Adrenal gland (tissue), 9 donors: ENCODE measurements at regions not wholly inside any gene's neighbourhood (a gene's known extent, or its start where the extent isn't known, plus 50 kb on each side); places are given as distances from the start of the nearest gene placed in this dataset.
"Not testable (repeated sequence)": the region's sequence is repeated elsewhere in the genome, so short reads cannot be mapped to it uniquely, and the experiment has no call there.

Experiments
- DNase-seq, 7 donors: peaks; one replicate each; pipeline ENCODE4 v3.0.0-alpha.2; 2019 to 2020
- H3K27ac ChIP-seq, 5 donors: fragments of 200-600 bp; sonication (generic) in 4 of 5; 1 replicate in 3 of 5; 2 replicates in 2 of 5; pipeline versions ENCODE4 v1.5.1 to v1.8.0; 2016 to 2020; ENCODE audit warnings: mild to moderate bottlenecking in 1 of 5
- H3K27me3 ChIP-seq: fragments of 200-600 bp; 2 replicates; pipeline ENCODE4 v1.8.0; 2021
- H3K36me3 ChIP-seq, 2 donors: fragments of 200-600 bp; replicated peaks in 1 of 2; 1 replicate in 1 of 2; 2 replicates in 1 of 2; pipeline versions ENCODE4 v1.5.1 to v1.8.0; 2018 to 2022
- H3K4me1 ChIP-seq, 2 donors: fragments of 200-600 bp; replicated peaks in 1 of 2; 1 replicate in 1 of 2; 2 replicates in 1 of 2; pipeline versions ENCODE4 v1.5.1 to v1.8.0; 2018 to 2021
- H3K4me3 ChIP-seq, 4 donors: fragments of 200-600 bp; sonication (generic) in 3 of 4; one replicate each; pipeline ENCODE4 v1.5.1; 2016 to 2018
- H3K9me3 ChIP-seq, 3 donors: fragments of 200-600 bp; sonication (generic) in 1 of 3; replicated peaks in 1 of 3; 1 replicate in 2 of 3; 2 replicates in 1 of 3; pipeline versions ENCODE4 v1.5.1 to v1.8.0; 2016 to 2021
- POLR2A ChIP-seq, 2 donors: fragments of 450-650 bp; IDR thresholded peaks; one replicate each; pipeline ENCODE4 v1.6.1; 2017; ENCODE audit warnings: antibody characterized with exemption in 2 of 2, mild to moderate bottlenecking in 2 of 2, moderate library complexity in 1 of 2
- WGBS, 4 donors: extraction: QIAGEN DNeasy Blood & Tissue Kit in 2 of 4; methylation state at CpG; one replicate each; pipeline versions ENCODE4 v1.1.5 to v1.1.7; 2013 to 2017; 5-methylcytosine and 5-hydroxymethylcytosine counted together
- intact Hi-C, 2 donors: fragments of 100-400 bp; cut with DNase I; formaldehyde crosslinking; loops; one replicate each; pipeline versions ENCODE4 v1.14.1 to v1.15.0; 2022 to 2023
- TF ChIP-seq, protein P1 (sequence below), 6 experiments: fragments of 450-650 bp in 4 of 6; fragments of 200-600 bp in 2 of 6; sonication (generic) in 1 of 6; IDR thresholded peaks; 1 replicate in 5 of 6; 2 replicates in 1 of 6; pipeline versions ENCODE4 v1.5.1 to v1.8.0; 2016 to 2021; ENCODE audit warnings: antibody characterized with exemption in 6 of 6, mild to moderate bottlenecking in 2 of 6, moderate library complexity in 1 of 6
- donor health status: healthy with polysubstance abuse.
- donor health status: Bipolar disorder and iron deficiency.
- donor health status: DM: yes; HTN: yes; CAD: no.
- donor health status: DM: no; HTN: no; CAD: no.
- donor health status: DM: no; HTN: no; CAD: no.

DNA sequence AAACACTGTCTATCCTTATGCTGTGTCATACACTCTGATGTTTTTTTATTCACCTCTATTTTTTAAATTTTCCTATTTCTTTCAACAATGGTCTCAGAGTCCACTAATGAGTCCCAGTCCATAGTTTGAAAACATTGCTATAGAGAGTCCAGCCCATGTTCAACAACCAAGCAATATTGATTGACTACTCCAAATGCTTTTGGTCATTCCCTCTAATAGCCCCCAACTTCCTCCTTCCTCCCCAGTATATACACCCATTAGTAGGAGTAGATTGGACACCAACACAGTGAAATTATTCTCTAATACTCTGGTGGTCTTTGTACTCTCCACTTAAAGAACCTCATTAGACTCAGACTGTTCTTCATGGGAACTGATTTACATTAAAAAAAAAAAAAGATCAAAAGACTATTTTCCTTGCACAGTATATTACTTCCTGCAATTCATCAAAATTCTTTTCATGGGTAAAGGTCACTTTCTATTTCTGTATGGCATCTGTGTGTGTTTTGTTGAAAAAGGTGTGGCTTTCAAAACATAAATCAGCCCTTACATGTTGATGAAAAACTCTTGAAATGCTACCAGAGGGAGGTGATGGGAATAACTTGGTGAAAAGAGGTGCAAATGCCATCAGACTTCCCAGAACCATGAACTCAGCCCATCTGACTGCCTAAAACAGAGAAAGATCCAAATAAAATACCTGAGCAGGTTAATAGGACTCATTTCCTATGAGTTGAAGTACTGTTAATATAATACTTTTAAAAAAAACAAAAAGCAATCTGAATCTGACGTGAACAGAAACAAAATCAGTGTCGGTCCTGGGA lies 250.3 kb upstream of the KLF3 start:
- H3K9me3 ChIP-seq: no peaks in the 10 kb centered on the region
- intact Hi-C loops: no loop called here
- 82 to 93% (median 85%) methylated on average over 2 of the region's 2 CpGs for WGBS, 4 donors
- no peak for DNase-seq
- H3K4me1 ChIP-seq: no peaks in the 10 kb centered on the region
- H3K4me3 ChIP-seq: no peak overlapping the region
- H3K27ac ChIP-seq: no peak overlapping the region
- TF ChIP-seq POLR2A (IDR thresholded peaks at IDR 0.05): no peak
- TF ChIP-seq, protein P1, sequence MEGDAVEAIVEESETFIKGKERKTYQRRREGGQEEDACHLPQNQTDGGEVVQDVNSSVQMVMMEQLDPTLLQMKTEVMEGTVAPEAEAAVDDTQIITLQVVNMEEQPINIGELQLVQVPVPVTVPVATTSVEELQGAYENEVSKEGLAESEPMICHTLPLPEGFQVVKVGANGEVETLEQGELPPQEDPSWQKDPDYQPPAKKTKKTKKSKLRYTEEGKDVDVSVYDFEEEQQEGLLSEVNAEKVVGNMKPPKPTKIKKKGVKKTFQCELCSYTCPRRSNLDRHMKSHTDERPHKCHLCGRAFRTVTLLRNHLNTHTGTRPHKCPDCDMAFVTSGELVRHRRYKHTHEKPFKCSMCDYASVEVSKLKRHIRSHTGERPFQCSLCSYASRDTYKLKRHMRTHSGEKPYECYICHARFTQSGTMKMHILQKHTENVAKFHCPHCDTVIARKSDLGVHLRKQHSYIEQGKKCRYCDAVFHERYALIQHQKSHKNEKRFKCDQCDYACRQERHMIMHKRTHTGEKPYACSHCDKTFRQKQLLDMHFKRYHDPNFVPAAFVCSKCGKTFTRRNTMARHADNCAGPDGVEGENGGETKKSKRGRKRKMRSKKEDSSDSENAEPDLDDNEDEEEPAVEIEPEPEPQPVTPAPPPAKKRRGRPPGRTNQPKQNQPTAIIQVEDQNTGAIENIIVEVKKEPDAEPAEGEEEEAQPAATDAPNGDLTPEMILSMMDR (IDR thresholded peaks at IDR 0.05): no peak
- H3K27me3 ChIP-seq: no peaks in the 10 kb centered on the region
- no peaks in the 10 kb centered on the region for H3K36me3 ChIP-seq

DNA sequence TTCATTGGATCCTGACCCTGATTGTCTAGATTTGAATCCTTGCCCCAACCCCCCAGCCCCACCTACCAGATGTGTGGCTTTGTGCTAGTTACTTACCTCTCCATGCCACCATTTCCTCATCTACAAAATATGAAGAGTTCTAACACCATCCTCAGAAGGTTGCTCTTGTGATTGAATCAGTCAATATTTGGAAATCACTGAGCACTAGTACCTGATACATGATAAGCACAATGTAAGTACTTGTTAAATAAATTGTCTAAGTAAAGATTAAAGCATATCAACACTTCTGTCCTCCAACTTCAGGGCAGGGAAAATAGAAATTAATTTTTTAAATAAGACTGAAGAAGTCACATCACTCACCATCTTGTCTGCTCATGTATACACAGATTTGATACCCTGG lies 249.6 kb upstream of the KLF3 start:
- no peaks in the 10 kb centered on the region for H3K36me3 ChIP-seq
- H3K9me3 ChIP-seq: no peaks in the 10 kb centered on the region
- intact Hi-C loops: no loop called here
- no peak overlapping the region for H3K27ac ChIP-seq
- no peak overlapping the region for H3K4me3 ChIP-seq
- no peaks in the 10 kb centered on the region for H3K4me1 ChIP-seq
- DNase-seq: no peak
- TF ChIP-seq, protein P1 (IDR thresholded peaks at IDR 0.05): no peak
- TF ChIP-seq POLR2A (IDR thresholded peaks at IDR 0.05): no peak
- H3K27me3 ChIP-seq: no peaks in the 10 kb centered on the region

DNA sequence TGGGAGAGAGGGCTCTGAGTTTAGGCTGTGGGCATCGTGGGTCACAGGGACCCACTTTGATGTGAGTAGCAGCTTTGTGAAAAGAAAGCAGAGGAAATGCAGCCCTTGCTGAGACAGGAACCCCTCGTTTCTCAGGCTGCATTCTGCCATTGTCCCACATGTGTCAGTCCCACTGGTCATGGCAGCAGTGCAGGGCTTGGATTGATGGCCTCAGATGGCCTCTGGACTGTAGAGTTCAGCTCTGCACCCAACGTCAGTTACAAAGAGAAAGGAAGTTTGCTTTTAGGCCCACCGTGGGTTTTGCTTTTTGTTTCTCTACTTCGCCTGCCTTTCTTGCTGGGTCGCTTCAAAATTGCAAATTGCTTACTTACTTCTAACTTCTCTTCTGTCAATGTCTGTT lies 248.3 kb upstream of the KLF3 start:
- WGBS, 4 donors: 76 to 89% (median 79%) methylated on average over 6 of the region's 6 CpGs
- H3K9me3 ChIP-seq: no peaks in the 10 kb centered on the region
- H3K4me1 ChIP-seq: no peaks in the 10 kb centered on the region
- no peak overlapping the region for H3K27ac ChIP-seq
- TF ChIP-seq, protein P1 (IDR thresholded peaks at IDR 0.05): no peak
- no peak for TF ChIP-seq POLR2A (IDR thresholded peaks at IDR 0.05)
- H3K36me3 ChIP-seq: no peaks in the 10 kb centered on the region
- no peaks in the 10 kb centered on the region for H3K27me3 ChIP-seq
- intact Hi-C loops: no loop called here
- no peak for DNase-seq
- no peak overlapping the region for H3K4me3 ChIP-seq

DNA sequence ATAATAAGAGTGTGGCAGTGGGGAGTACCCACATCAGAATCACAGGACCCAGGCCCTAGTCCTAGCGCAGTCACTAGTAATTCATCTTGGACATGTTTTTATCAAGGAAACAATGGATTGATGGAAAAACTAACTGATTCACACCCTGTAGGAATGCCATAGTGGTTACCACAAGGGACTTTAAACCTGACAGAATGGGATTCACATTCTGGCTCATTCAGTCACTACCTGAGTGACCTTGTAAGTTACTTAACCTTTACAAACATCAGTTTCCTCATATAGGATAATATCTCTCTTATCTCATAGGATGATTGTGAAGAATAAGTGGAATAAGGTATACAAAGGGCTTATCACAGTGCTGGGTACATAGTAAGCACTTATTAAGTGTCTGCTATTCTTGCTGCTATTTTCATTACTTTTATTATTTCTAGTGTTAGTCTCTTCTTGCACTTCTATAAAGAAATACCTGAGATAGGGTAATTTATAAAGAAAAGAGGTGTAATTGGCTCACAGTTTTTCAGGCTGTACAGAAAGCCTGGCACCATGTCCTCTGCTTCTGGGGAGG lies 247.5 kb upstream of the KLF3 start:
- Histone ChIP-seq H3K4me1 (no peaks in the 10 kb centered on the region), H3K9me3 (no peaks in the 10 kb centered on the region), H3K36me3 (no peaks in the 10 kb centered on the region), H3K27me3 (no peaks in the 10 kb centered on the region), H3K4me3 (no peak overlapping the region), H3K27ac (no peak overlapping the region)
- DNase-seq: no peak
- TF ChIP-seq, protein P1 (IDR thresholded peaks at IDR 0.05): no peak
- no peak for TF ChIP-seq POLR2A (IDR thresholded peaks at IDR 0.05)
- intact Hi-C loops: no loop called here
- 92 to 100% (median 98%) methylated on average over 1 of the region's 1 CpG for WGBS, 4 donors

DNA sequence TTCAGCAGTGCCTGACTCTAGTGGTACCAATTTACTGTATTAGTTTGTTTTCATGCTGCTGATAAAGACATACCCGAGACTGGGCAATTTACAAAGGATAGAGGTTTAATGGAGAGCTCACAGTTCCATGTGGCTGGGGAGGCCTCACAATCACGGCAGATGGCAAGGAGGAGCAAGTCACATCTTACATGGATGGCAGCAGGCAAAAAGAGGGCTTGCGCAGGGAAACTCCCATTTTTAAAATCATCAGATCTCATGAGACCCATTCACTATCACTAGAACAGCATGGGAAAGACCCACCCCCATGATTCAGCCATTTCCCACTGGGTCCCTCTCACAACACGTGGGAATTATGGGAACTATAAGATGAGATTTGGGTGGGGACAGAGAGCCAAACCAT lies 243.7 kb upstream of the KLF3 start:
- intact Hi-C loops: not testable (repeated sequence)

More for the DNA sequence above, 243.7 kb upstream of the KLF3 start:
- 70 to 80% (median 75%) methylated on average over 4 of the region's 4 CpGs for WGBS, 4 donors
- not testable (repeated sequence) for H3K27ac ChIP-seq, H3K36me3 ChIP-seq, H3K4me1 ChIP-seq, DNase-seq, H3K9me3 ChIP-seq, H3K4me3 ChIP-seq, H3K27me3 ChIP-seq
